HG02798 (cell line): ENCODE measurements at regions not wholly inside any gene's neighbourhood (a gene's known extent, or its start where the extent isn't known, plus 50 kb on each side); places are given as distances from the start of the nearest gene placed in this dataset.

Source experiments
- ATAC-seq: cut with Tn5 transposase; IDR thresholded peaks from one replicate; pipeline ENCODE4 v1.9.1; 2021; ENCODE audit warnings: mild to moderate bottlenecking; ENCODE audit not compliant: unreplicated experiment, poor library complexity

DNA sequence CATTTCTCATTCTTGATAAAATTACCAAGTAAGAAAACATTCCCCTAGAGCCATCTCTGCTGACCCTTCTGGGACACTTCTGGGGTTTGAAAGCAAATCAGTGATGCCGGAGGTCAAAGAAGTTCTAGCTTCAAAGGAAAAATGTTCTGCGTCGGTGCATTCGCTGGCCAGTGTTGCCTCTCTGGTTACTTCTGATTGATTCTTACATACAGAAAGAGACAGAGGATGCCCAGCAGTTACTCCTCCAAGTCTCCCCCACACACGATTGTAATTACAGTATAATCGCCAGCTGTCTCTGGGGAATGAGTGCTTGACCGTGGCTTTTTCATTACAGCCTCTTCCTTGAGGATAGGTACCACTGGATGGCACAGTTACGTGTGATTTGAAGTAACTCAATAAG lies 150.9 kb downstream of the SNX19 start:
- no peak for ATAC-seq

DNA sequence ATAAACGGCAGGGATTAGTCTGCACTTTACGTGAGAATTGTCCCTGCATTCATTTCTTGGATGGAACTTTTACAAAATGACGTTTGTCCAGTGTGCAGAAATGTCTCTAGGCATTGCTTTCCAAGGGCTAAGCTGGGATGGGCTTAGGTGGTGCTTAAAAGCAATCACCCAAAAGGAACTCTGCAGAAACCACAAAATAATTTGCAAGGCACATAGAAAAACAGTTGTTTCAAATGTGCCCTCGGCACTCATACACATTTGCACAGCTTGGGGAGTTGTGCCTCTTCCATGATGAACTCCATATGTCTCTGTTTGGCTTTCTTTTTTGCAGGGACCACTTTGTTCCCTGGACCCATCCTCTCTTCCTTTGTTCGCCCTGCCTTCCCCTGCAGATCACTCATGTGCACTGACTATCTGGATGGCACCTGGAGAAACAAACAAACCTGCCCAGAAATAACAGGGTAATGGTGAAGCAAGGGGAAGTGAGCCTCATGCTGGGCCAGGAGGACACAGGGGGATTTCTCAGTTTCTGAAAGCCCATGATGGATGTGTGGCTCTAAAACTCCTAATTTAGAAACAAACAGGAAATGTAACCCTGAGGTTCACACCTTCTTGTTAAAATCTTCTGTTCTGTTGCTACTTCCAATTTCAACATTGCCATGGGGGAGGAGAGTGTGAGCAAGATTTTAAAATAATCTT lies 150.2 kb downstream of the SNX19 start:
- ATAC-seq, result peak; percentile 76

DNA sequence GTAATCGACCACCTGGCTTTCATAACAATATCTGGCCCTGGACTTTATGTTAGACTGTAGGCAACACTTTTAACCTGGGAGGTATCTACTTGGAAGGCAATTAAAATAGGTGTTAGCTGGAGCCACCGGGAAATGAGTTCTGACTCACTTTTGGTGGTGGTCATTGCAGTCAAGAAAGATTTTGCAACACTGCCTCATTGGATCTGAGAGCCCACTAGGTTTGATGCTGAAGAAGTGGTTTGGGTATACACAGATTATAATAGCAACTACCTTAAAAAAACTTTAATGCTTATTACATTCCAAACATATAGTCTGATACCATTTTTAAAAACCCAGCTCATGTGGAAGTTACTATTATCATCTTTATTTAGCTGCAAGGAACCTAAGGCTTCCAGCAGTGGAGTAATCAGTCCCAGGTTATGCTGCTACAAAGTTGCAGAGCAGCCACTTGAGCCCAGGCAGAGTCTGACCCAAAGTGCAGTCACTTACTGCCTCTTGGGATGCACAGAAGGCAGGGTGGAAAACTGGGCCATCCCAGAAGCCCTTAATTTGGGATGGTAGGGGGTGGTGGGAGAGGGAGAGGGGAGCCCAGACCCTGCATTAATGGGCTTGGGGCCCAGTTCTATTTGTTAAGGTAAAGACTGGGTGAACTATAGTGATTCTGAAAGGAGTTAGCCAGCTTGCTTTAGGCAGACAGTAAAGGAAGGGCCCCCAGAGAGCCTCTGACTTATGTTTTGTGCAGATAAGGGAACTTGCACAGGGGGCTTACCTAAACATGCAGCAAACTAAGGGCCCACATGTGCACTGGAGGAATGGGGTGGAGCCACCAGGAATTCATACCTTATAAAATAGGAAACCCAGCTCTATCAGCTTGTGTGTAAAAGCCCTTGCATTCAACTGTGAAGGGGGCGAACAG lies 149.4 kb downstream of the SNX19 start:
- peak; percentile 24 for ATAC-seq

DNA sequence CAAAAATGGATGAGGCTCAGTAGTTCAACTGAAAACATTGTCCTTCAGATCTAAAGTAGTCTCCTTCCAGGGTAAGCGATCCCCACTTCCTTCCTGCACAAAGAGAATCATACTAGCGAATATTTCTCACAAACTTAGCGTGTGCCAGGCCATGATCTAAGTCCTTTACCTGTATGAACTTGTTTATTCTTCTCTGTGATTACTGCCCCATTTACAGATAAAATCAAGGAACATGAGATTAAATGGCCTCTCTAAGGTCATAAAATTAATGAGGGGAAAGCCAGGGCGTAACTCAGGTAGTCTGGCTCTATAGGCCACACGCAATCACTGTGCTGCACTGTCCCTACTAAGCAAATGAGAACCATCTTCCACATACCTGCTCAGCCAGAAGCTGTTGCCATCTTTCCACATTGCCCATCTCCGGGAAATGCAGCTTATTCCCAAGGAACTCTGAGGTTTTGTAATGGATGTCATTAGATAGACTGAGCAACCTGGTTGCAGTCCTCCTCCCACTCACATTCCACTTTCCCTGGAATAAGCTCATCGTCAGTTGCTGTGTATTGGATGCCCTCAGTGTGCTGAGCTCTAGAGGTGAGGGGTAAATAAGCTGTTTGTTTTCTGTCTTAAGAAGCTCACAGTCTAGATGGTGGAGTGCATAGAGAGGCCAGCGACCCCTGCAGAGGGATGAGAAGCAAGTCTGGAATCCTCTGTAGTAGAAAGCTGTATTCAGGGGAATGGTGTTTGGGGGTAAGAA lies 146.3 kb downstream of the SNX19 start:
- no peak for ATAC-seq

DNA sequence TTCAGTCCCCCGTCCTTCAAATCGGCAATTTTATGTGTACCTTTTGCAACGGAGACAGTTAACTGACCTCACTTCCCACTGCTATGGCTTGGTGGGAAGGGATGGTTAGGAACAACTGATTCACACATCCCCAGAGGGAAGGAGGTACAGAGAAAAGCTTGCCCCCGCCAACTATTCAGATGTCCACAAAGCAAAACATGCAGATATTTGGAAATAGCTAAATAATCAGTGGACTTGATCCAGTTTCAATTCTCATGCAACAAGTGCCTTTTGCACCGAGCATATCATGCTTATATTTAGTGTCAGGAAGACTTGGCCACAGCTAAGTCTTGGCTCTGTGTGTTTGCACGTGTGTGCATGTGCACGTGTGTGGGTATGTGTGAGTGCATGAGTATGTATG lies 144.6 kb downstream of the SNX19 start:
- ATAC-seq, result no peak

DNA sequence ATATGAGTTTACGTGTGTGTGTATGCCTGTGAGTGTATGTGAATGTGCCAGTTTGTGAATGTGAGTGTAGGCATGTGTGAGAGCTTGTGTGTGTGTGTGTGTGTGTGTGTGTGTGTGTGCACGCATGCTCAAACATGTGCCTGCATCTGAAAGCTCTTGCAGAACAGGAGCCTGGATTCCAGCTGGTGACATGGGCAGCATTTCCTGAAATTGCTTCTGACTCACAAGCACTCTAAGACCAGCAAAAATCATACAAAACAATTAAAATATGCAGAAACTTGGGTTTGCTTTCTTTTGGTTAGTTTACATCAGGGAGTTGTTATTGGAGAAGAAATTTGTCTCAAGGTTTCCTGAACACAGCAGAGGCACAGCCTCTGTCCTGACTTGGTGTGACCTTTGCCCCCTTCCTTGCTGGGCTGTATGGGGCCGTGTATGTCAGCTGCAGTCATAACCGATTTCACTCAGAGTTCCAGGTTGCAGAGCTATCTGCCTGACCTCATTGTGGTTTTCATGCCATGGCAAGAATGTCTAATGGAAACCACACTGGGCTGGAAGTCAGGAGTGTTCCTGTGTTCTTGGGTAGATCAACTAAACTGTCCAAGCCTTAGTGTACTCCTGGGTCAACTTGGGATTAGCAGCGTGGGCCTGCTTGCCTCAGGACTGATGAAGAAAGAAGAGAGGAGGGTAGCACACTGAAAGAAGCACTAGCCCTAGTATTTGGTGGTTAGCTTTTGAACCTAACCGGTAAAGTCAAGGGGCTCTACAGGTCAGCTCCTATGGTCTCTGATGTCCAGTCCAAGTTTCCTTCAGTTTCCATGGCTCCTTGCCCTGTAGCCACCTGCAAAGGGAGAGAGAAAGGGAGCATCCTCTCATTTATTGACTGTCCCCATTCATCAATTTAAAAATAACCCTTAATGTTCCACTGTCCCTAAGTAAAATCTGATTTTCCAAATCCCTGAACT lies 143.7 kb downstream of the SNX19 start:
- no peak for ATAC-seq

DNA sequence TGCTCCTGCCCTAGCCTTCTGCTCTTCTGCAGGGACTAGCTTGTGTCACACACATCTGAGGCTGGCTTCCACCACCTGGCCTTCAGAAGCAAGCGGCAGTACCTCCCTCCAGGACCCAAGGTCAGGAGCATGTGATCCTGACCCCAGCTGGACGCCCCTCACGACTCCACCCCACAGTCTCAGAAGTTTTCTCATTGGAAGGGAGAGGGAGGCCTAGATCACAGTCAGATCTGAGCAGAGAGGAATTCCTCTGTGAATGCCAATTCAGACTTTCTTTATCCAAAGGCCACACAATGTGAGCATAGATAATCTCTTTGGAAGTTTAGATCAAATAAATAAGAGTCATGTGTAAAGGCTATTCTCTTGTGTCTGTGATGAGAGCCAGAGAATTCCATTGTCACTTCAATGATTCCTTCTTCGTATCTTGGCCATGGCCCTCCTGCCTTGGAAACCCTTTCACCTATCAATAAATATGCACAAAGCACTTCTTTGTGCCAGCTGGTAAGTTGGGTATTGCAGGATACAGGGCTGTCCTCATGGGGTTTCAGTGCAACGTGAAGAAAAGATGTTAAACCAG lies 142.9 kb downstream of the SNX19 start:
- ATAC-seq, result no peak

DNA sequence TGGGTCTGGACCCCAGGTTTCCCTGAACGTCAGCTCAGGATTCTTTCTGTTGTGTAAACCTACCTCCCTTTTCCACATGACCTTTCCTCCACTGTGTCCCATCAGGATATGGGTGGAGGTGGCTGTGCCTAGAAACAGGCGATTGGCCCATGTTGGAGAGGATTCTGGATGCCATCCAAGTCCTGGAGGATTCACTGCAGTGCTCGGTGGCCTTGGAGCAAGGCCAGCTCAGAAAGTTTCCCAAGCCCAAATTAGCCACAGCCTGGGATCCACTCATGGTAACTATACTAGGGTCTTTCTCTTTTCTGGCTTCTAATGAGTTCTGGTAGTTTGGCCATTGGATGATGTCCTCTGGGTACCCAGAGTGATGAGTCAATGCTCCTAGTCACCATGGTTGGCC lies 141.6 kb downstream of the SNX19 start:
- ATAC-seq, result no peak

DNA sequence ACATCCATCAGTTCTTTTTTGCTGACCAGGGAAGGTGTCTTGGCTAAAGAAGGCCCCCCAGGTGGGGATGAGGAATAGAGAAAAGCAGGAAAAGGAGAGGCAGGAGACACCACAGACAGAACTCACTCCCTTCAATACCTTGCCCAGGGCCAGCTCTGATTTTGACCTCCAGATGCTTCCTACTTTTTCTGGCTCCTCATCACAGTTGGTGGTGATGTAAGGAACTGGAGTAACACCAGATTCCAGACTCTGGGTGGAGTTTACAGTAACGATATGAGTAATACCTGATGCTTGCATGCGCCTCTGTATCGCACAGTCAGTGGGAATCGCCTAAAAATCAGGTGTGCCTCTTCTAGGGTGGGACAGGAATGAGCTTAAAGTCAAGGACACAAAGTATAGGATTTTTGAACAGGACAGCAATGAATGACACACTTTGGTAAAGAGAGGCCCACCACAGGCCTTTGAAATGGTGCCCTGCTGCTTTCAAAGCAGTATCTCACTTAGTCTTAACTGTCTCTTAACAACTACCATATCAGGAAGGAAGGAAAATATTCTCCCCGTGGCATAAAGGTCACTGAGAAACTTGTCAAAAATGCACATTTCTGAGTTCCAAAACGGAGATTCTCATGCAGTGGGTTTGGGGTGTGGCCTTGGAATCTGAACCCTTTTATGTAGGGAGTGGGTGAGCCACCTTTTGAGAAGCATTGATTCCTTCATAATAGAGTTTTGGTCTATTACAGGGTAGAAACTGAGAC lies 140.8 kb downstream of the SNX19 start:
- no peak for ATAC-seq

DNA sequence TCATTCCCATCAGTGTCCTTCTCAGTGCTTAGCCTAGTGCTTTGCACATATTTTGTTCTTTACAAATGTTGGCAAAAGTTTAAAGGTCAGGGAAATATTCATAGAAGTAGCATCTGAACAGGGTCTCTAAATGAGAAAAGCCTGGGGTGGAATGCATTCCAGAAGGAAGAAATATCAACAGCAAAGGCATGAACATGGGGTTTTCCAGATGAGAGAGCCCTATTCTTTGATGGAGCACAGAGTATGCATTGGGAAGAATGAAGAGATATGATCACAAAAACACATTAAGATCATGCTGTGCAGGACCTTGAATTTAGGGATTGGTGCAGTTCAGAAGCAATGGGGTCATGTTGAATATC lies 140.2 kb downstream of the SNX19 start:
- ATAC-seq, result no peak

DNA sequence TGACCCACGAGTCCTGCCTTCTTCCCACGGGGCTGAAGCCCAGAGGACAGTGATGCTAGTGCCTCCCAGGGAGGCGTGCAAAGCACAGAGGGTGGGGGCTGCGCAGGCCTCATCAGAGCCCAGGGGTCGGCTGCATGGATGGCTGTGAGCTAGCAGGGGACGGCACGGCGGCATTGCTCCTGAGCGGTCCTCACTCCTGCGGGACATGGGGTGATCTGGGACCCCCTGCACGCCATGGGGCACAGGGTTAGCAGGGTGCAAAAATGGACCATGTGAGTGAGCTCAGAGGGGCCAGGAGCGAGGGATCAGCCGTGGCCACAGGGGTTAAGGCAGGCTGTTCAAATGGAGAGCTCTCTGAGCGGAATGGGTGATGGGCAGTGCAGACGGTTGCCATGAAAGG lies 138.3 kb downstream of the SNX19 start:
- no peak for ATAC-seq

DNA sequence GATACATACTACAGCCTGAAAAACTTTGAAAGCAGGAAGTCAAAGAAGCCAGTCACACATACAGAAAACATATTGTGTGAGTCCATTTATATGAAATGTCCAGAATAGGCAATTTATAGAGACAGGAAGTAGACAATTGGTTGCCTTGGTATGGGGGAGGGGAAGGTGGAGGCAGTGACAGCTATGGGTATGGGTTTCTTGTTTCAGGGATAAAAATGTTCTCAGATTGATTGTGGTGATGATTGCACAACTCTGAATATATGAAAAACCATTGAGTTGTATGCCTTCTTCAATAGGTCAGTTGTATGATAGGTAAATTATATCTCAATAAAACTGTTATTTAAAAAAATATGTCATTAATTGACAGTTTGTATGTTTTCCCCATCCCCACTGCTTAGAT lies 137.6 kb downstream of the SNX19 start:
- ATAC-seq, result no peak

DNA sequence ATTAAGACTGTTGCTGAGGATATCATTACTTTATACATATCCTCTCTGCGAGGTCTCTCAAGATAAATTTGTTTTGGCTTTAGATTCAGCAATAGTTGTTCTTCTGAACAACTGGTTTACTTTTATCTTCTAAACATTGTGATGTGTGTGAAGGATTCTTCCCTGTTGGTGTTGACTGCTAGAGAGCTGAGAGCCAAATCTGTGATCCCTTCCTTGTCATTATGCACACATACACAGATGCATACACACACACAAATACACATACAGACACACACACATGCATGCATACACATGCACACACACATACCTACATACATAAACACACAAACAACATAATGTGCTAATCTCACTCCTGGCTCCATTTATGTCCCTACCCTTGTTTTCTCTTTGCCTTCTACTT lies 137.0 kb downstream of the SNX19 start:
- ATAC-seq, result no peak

DNA sequence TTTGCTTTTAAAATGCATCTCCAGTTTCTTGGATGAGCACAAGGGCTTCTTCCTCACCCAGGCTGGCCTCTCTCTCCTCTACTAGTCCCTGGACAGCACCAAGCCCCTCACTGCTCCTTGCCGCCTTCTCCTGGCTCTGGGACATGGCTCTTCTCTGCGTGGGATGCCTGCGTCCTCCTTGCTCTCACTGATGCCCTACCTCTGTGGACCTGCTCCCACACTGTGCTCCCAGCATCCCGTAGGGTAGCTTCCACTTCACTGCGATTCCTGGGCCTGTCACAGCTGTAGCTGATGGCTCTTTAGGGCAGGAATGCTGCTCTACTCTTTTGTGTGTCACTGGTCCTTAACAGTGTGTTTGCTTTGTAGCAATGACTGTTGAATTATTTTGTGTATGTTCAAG lies 136.3 kb downstream of the SNX19 start:
- ATAC-seq, result no peak

DNA sequence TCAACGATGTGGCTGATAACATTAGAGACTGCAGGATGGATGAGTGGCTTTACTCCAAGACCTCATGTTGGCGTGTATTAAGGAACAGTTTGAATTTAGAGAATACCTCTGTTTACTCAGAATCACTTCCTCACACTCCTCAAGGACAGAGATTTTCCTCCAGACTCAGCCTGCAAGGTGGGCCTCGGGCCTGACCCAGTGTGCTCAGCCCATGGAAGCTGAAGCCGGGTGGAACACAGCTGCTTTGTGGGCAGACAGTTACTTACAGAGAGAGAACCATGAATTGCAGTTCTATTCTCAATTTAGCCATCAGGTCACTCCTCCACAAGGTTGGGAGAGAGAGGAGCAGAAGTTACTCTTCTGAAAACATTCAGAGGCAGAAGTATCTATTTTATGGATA lies 135.8 kb downstream of the SNX19 start:
- no peak for ATAC-seq

DNA sequence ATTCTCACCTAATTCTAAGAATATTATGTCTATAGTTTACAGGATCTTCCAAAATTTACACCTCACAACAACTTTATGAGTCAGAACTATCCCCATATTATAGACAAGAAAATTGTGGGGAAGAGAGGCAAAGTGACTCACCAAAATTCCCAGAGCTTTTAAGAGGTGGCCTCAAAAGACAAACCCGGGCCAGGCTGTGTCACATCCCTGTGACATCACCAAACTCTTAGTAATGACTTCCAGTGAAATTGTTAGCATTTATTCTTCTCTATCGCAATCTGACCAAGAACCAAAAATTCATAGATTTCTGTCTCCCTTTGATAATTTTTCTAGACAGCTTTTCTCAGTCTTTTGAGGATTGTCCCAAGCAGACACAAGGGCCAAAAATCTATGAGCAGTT lies 134.3 kb downstream of the SNX19 start:
- ATAC-seq, result no peak

DNA sequence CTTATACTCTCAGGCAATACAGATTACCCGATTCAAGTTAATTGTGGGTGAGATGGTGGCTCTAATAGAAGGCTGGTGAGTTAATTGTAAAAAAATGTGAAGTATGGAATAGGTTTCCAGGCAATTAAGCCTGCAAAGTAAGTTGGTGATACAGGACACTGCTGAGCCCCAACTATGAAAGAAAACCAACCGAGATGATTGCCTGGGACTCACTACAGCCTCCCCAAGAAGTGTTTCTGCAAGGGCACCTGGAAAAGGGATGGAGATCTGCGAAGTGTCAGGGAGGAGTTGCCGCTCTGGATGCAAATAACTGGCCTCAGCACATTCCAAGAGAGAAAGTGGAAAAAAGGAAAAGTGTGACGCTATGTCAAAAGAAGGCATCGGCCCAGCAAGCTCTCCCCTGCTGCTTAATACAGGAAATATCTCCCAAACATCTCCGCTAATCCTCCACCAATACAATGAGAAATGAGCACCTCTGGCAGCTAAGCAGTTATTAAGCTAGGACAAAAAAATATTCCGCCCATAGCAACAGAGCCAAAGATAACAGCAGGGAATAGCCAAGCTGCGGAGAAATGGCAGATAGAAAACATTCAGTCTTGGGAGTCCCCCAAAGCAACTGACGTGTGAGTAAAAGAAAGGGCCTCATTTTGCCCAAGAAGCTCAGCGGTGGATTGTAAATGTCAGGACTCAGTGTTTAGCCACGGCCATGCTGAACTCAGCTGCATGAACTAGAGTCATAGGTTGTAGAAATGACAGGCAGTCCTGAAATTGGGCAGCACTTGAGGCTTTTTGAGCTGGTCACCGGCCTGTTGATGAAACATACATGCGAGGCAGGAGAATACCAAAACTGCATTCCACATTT lies 133.7 kb downstream of the SNX19 start:
- ATAC-seq, result no peak

DNA sequence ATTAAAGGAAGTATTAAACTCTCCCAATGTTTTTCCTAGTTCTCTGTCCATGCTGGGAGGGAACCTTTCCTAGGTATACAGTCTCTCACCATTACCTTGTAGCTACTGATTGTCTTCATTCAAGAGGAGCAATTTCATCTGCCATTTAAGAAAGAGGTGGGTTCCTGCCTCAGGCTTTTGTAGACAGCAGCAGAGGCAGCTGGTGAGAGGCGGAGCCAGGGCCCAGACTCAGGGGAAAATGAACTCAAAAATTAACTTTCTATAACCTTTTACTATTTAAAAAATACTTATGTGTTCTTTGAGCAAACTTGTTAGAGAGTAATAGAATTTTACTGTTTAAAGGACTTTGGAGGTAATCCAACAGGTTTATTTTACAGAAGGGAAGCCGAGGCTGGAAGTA lies 133.0 kb downstream of the SNX19 start:
- ATAC-seq, result no peak
